Choroid plexus epithelial cell (primary cell): ENCODE measurements at regions not wholly inside any gene's neighbourhood (a gene's known extent, or its start where the extent isn't known, plus 50 kb on each side); places are given as distances from the start of the nearest gene placed in this dataset.

Experiments used
- DNase-seq: peaks from one replicate; pipeline ENCODE4 v3.0.0-alpha.2; 2010; ENCODE audit warnings: low read depth
- H3K4me3 ChIP-seq: 2 replicates; pipeline ENCODE4 v1.5.1; 2011; ENCODE audit warnings: low read depth, mild to moderate bottlenecking, control low read depth, low read length, moderate library complexity
- TF ChIP-seq, protein P1 (sequence below): conservative IDR thresholded peaks from 2 replicates; pipeline ENCODE4 v1.5.1; 2011; ENCODE audit warnings: low read depth, mild to moderate bottlenecking, control low read depth, inconsistent platforms, low read length, moderate library complexity

DNA sequence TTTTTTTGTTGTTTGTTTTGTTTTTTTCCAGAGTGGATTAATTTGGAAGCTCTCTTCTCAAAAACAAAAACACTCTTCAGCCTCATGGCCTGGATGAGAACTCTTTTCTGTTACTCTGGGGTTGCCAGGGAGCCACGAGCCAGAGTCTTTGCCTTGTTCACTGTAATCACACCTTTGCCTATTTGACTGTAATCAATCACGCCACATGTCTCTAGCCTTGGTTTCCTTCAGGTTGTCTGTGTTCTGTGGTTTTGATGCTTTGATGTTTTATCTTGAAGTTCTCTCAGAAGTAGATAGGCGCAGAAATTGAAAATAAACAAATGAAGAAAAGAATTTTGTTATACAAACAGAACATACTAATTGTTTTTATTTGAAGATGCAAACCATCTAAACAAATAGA lies 62.3 kb upstream of the IGF1R start:
- no peak overlapping the region for H3K4me3 ChIP-seq
- no peak for DNase-seq
- TF ChIP-seq, protein P1, sequence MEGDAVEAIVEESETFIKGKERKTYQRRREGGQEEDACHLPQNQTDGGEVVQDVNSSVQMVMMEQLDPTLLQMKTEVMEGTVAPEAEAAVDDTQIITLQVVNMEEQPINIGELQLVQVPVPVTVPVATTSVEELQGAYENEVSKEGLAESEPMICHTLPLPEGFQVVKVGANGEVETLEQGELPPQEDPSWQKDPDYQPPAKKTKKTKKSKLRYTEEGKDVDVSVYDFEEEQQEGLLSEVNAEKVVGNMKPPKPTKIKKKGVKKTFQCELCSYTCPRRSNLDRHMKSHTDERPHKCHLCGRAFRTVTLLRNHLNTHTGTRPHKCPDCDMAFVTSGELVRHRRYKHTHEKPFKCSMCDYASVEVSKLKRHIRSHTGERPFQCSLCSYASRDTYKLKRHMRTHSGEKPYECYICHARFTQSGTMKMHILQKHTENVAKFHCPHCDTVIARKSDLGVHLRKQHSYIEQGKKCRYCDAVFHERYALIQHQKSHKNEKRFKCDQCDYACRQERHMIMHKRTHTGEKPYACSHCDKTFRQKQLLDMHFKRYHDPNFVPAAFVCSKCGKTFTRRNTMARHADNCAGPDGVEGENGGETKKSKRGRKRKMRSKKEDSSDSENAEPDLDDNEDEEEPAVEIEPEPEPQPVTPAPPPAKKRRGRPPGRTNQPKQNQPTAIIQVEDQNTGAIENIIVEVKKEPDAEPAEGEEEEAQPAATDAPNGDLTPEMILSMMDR = no peak

DNA sequence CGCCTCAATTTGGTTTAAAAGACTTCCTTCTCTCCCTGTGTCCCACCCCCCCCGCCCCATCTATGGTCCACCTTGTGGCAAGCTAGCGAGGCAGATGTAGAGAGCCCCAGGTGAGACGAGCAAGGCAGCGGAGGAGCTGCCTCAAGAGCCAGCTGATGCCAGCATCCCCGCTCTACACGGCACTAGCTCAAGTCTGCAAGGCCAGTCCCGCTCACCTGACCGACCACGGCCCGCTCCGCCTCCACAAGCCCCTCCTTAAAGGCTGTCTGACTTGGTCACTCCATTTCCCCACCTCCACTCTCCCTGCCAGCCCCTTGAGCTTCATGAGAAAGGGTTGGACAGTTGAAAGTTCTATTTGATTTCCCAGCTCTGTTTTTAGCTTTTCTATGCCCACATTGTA lies 56.2 kb upstream of the IGF1R start:
- no peak for DNase-seq
- H3K4me3 ChIP-seq = no peak overlapping the region
- TF ChIP-seq, protein P1 = no peak

DNA sequence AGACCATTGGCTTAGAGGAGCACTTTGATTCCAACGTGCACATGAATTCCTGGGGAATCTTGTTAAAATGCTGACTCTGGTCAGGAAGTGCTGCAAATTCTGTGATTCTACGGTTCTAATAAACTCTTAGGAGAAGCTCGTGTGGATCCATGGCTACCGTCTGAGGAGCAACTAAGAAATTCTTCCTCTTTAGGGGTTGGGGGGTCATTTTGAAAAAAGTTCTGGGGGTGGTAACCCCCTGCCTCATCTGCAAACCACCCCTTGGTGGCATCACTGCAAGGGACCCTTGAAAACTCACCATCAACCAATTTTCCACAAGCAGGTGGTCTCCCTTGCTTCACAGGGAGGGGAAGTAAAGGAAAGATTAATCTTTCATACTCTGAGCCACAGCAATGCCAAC lies 52.2 kb upstream of the IGF1R start:
- TF ChIP-seq, protein P1 = no peak
- no peak overlapping the region for H3K4me3 ChIP-seq
- DNase-seq = no peak

DNA sequence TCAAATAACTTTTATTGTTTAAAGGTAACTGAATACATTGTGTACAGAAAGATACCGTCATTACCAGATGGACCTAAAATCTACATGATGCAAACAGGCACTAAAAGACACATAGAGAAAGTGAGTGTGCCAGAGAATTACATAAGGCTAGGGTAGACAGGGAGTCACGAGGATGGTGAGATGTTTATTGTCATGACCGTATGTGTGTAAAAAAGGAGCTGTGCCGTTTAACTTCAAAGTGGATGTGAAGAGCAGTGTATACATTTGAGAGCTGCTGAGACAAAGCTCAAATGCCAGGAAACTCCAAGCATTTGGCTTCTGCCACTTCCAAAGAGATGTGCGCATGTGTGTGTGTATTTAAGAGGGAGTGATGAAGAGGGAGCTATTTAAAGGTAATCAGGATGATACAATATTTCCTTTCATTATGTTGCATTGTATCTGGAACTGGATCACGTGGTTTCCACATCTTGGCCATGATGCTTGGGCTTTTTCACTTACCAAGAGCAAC lies 51.4 kb upstream of the IGF1R start:
- no peak overlapping the region for H3K4me3 ChIP-seq
- TF ChIP-seq, protein P1 = no peak
- no peak for DNase-seq

DNA sequence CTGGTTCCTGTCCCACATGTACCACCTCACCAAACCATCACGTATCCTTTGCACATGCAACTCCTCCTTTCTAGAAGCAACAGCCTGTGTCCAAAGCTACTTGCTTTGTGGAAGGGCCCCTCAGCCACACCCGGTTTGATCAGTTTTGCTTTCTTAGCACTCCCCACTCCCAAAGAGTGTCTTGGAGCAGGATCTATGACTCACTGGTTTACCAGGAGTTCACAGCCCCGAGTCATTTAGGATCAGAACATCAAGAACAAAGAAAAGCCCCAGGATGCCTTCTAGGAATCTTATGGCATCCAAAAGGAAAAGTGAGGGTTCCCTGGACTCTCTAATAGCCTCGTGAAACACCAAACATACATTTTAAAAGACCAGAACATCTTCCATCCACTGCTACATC lies 50.7 kb upstream of the IGF1R start:
- H3K4me3 ChIP-seq = no peak overlapping the region
- DNase-seq = no peak
- TF ChIP-seq, protein P1 = no peak
